DND-41 (cell line): ENCODE measurements at regions not wholly inside any gene's neighbourhood (a gene's known extent, or its start where the extent isn't known, plus 50 kb on each side); places are given as distances from the start of the nearest gene placed in this dataset.

Experiments used
- ATAC-seq: fragments of 200-7000 bp; cut with Tn5 transposase; 3 replicates; pipeline ENCODE4 v1.9.1; 2021; ENCODE audit warnings: low read depth; ENCODE audit not compliant: insufficient read depth
- DNase-seq: peaks from one replicate; pipeline ENCODE4 v3.0.0-alpha.2; 2020
- H2AFZ ChIP-seq: 2 replicates; pipeline ENCODE4 v1.6.0; 2012; ENCODE audit warnings: low read depth, low read length
- H3K27ac ChIP-seq: 2 replicates; pipeline ENCODE4 v1.5.1; 2012; ENCODE audit warnings: low read length, inconsistent platforms
- H3K27me3 ChIP-seq: fragments of 200-600 bp; sonication (generic); 2 replicates; pipeline ENCODE4 v1.6.0; 2012; ENCODE audit warnings: low read length, mild to moderate bottlenecking, inconsistent platforms; ENCODE audit not compliant: insufficient read depth, poor library complexity
- H3K36me3 ChIP-seq: 2 replicates; pipeline ENCODE4 v1.5.1; 2012; ENCODE audit warnings: low read length, inconsistent platforms; ENCODE audit not compliant: insufficient read depth
- H3K4me1 ChIP-seq: 2 replicates; pipeline ENCODE4 v1.5.1; 2012; ENCODE audit warnings: mild to moderate bottlenecking, low read length; ENCODE audit not compliant: insufficient read depth
- H3K4me2 ChIP-seq: 2 replicates; pipeline ENCODE4 v1.6.0; 2012; ENCODE audit warnings: mild to moderate bottlenecking, moderate library complexity, low read length, inconsistent platforms; ENCODE audit not compliant: insufficient read depth
- H3K4me3 ChIP-seq, 2 experiments: fragments of 200-600 bp in 1 of 2; shearing (Covaris generic) in 1 of 2; 2 replicates each; pipeline ENCODE4 v1.5.1; 2012 to 2016; ENCODE audit warnings: inconsistent platforms in 2 of 2, low read length in 2 of 2, mild to moderate bottlenecking in 2 of 2, low read depth in 1 of 2, moderate library complexity in 1 of 2
- H3K79me2 ChIP-seq: 2 replicates; pipeline ENCODE4 v1.6.0; 2012; ENCODE audit warnings: low read length, inconsistent platforms; ENCODE audit not compliant: insufficient read depth
- H3K9ac ChIP-seq: 2 replicates; pipeline ENCODE4 v1.6.0; 2012; ENCODE audit warnings: low read depth, mild to moderate bottlenecking, inconsistent platforms, low read length, moderate library complexity
- H3K9me3 ChIP-seq: 2 replicates; pipeline ENCODE4 v1.5.1; 2012; ENCODE audit warnings: low read length, moderate library complexity, mild to moderate bottlenecking, inconsistent platforms; ENCODE audit not compliant: insufficient read depth, severe bottlenecking
- H4K20me1 ChIP-seq: 2 replicates; pipeline ENCODE4 v1.6.0; 2012; ENCODE audit warnings: low read length; ENCODE audit not compliant: insufficient read depth
- CTCF ChIP-seq: IDR thresholded peaks from 2 replicates; pipeline ENCODE4 v1.5.1; 2012; ENCODE audit warnings: borderline replicate concordance, low read length, moderate library complexity, mild to moderate bottlenecking; ENCODE audit not compliant: poor library complexity, severe bottlenecking; ENCODE audit errors: extremely low read depth
- EZH2 ChIP-seq: IDR thresholded peaks from 3 replicates; pipeline ENCODE4 v1.6.1; 2012; ENCODE audit warnings: borderline replicate concordance, low read depth, mild to moderate bottlenecking, moderate library complexity, low read length, inconsistent platforms; ENCODE audit not compliant: severe bottlenecking

GRCh38 chr2:109686921-109687320 lies 72.8 kb downstream of the SOWAHC start:
- Histone ChIP-seq H2AFZ (no peak overlapping the region), H3K9me3 (no peaks in the 10 kb centered on the region)
- ATAC-seq = no peak

GRCh38 chr2:109689182-109689930 lies 75.2 kb downstream of the SOWAHC start:
- Histone ChIP-seq H3K9ac (no peak overlapping the region), H2AFZ (no peak overlapping the region), H3K79me2 (no peaks in the 10 kb centered on the region), H3K4me1 (no peaks in the 10 kb centered on the region), H3K4me2 (no peak overlapping the region), H3K27ac (no peak overlapping the region), H3K27me3 (no peaks in the 10 kb centered on the region), H3K4me3 (no peak overlapping the region), H3K36me3 (no peaks in the 10 kb centered on the region), H4K20me1 (no peaks in the 10 kb centered on the region), H3K9me3 (no peaks in the 10 kb centered on the region)
- DNase-seq (no peak), ATAC-seq (no peak)
- TF ChIP-seq EZH2 (no peak), CTCF (no peak)

More at GRCh38 chr2:109686921-109687320, 72.8 kb downstream of the SOWAHC start:
- H3K4me2 ChIP-seq = no peak overlapping the region
- no peak for DNase-seq
- H3K27me3 ChIP-seq = no peaks in the 10 kb centered on the region
- no peak for TF ChIP-seq EZH2
- no peak for TF ChIP-seq CTCF
- no peak overlapping the region for H3K4me3 ChIP-seq
- H3K27ac ChIP-seq = no peak overlapping the region
- H3K36me3 ChIP-seq = no peaks in the 10 kb centered on the region
- no peaks in the 10 kb centered on the region for H4K20me1 ChIP-seq
- no peaks in the 10 kb centered on the region for H3K4me1 ChIP-seq
- no peaks in the 10 kb centered on the region for H3K79me2 ChIP-seq
- H3K9ac ChIP-seq = no peak overlapping the region

GRCh38 chr2:109689973-109690372 lies 75.8 kb downstream of the SOWAHC start:
- H3K4me2 ChIP-seq = no peak overlapping the region
- ATAC-seq = no peak
- H3K36me3 ChIP-seq = no peaks in the 10 kb centered on the region
- H3K27me3 ChIP-seq = no peaks in the 10 kb centered on the region
- no peak overlapping the region for H3K27ac ChIP-seq
- H3K9me3 ChIP-seq = no peaks in the 10 kb centered on the region
- H3K79me2 ChIP-seq = no peaks in the 10 kb centered on the region
- no peak overlapping the region for H3K4me3 ChIP-seq
- H3K9ac ChIP-seq = no peak overlapping the region
- no peak overlapping the region for H2AFZ ChIP-seq
- TF ChIP-seq EZH2 (no peak), CTCF (no peak)
- no peak for DNase-seq
- H4K20me1 ChIP-seq = no peaks in the 10 kb centered on the region
- H3K4me1 ChIP-seq = no peaks in the 10 kb centered on the region
